Osteoblast (primary cell): ENCODE measurements at regions not wholly inside any gene's neighbourhood (a gene's known extent, or its start where the extent isn't known, plus 50 kb on each side); places are given as distances from the start of the nearest gene placed in this dataset.

Experiments
- DNase-seq: peaks from one replicate; pipeline ENCODE4 v3.0.0; 2011; ENCODE audit warnings: low spot score, mixed read lengths; ENCODE audit not compliant: insufficient read length; ENCODE audit errors: missing footprints
- H2AFZ ChIP-seq: 2 replicates; pipeline ENCODE4 v1.6.0; 2011; ENCODE audit warnings: mild to moderate bottlenecking, low read length
- H3K27ac ChIP-seq: 2 replicates; pipeline ENCODE4 v1.5.1; 2011; ENCODE audit warnings: mild to moderate bottlenecking, low read depth, low read length, moderate library complexity
- H3K27me3 ChIP-seq: 2 replicates; pipeline ENCODE4 v1.6.0; 2012; ENCODE audit warnings: mild to moderate bottlenecking, control low read depth, inconsistent platforms, low read length, moderate library complexity; ENCODE audit not compliant: insufficient read depth
- H3K36me3 ChIP-seq: 2 replicates; pipeline ENCODE4 v1.5.1; 2011; ENCODE audit warnings: mild to moderate bottlenecking, low read length, control low read depth, moderate library complexity; ENCODE audit not compliant: insufficient read depth
- H3K4me1 ChIP-seq: 2 replicates; pipeline ENCODE4 v1.5.1; 2011; ENCODE audit warnings: mild to moderate bottlenecking, low read length, control low read depth, moderate library complexity; ENCODE audit not compliant: insufficient read depth
- H3K4me2 ChIP-seq: 2 replicates; pipeline ENCODE4 v1.6.0; 2011; ENCODE audit warnings: mild to moderate bottlenecking, low read length; ENCODE audit not compliant: insufficient read depth
- H3K4me3 ChIP-seq: fragments of 200-600 bp; sonication (generic); 3 replicates; pipeline ENCODE4 v1.5.1; 2012; ENCODE audit warnings: mild to moderate bottlenecking, low read length, inconsistent platforms; ENCODE audit not compliant: insufficient read depth
- H3K79me2 ChIP-seq: 2 replicates; pipeline ENCODE4 v1.6.0; 2012; ENCODE audit warnings: mild to moderate bottlenecking, low read length, control low read depth, inconsistent platforms; ENCODE audit not compliant: insufficient read depth
- H3K9me3 ChIP-seq: 2 replicates; pipeline ENCODE4 v1.5.1; 2011; ENCODE audit warnings: low read depth, low read length, control low read depth
- H4K20me1 ChIP-seq: 2 replicates; pipeline ENCODE4 v1.6.0; 2012; ENCODE audit warnings: mild to moderate bottlenecking, low read length, control low read depth; ENCODE audit not compliant: insufficient read depth
- CTCF ChIP-seq: IDR thresholded peaks from 2 replicates; pipeline ENCODE4 v1.5.1; 2011; ENCODE audit warnings: mild to moderate bottlenecking, low read depth, low read length, moderate library complexity; ENCODE audit errors: extremely low read depth

GRCh38 chr18:40453903-40454302 is 1501.1 kb upstream of the PIK3C3 start:
- Histone ChIP-seq H3K36me3 (no peaks in the 10 kb centered on the region), H3K79me2 (no peaks in the 10 kb centered on the region), H3K4me3 (no peak overlapping the region), H3K27ac (no peak overlapping the region), H3K4me1 (no peaks in the 10 kb centered on the region), H3K27me3 (no peaks in the 10 kb centered on the region), H2AFZ (no peak overlapping the region), H3K9me3 (no peaks in the 10 kb centered on the region), H3K4me2 (no peak overlapping the region), H4K20me1 (no peaks in the 10 kb centered on the region)
- DNase-seq = no peak
- no peak for TF ChIP-seq CTCF

DNA sequence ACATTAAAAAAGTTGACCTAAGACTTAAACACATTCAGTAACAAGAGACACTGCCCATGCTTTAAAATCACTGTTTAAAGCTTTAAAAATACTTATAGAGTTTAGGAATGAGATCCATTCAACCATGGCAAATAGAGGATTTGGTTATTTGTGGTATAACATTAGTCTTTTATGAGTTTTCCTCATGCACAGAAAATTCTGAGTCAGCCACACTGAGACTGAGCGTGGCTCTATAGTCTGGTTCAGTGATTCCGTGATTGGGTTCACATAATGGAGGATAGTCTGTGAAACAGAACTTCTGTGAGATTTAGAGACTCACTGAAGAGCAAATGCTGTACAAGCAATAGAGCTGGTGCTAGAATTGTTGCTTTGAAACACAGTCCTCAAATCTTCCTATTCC is 1502.4 kb upstream of the PIK3C3 start:
- no peaks in the 10 kb centered on the region for H4K20me1 ChIP-seq
- no peaks in the 10 kb centered on the region for H3K36me3 ChIP-seq
- no peaks in the 10 kb centered on the region for H3K9me3 ChIP-seq
- no peaks in the 10 kb centered on the region for H3K79me2 ChIP-seq
- H3K4me3 ChIP-seq = no peak overlapping the region
- DNase-seq = no peak
- TF ChIP-seq CTCF = no peak
- no peaks in the 10 kb centered on the region for H3K4me1 ChIP-seq
- no peaks in the 10 kb centered on the region for H3K27me3 ChIP-seq
- no peak overlapping the region for H2AFZ ChIP-seq
- H3K27ac ChIP-seq = no peak overlapping the region
- H3K4me2 ChIP-seq = no peak overlapping the region

DNA sequence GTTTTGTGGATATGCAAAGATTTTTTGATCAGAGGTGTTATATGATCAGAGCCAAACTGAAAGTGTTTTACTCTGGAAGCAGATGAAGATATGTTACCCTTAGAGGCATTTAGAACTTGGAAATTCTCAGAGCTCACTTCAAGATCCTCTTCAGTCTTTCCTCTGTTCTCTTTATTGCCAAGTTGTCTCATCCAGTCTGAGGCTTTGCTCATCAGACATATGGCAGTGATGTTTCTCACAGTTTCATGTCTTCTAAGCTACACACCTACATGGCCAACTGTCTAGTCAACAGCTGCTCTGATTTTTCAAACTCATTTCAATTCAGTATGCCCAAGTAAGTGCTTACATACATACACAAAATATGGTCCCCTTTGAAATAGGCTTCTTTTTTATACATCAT is 1504.3 kb upstream of the PIK3C3 start:
- H3K27ac ChIP-seq = no peak overlapping the region
- TF ChIP-seq CTCF = no peak
- H2AFZ ChIP-seq = no peak overlapping the region
- no peak for DNase-seq
- no peak overlapping the region for H3K4me2 ChIP-seq
- H3K36me3 ChIP-seq = no peaks in the 10 kb centered on the region
- no peaks in the 10 kb centered on the region for H3K27me3 ChIP-seq
- no peaks in the 10 kb centered on the region for H4K20me1 ChIP-seq
- H3K79me2 ChIP-seq = no peaks in the 10 kb centered on the region
- H3K9me3 ChIP-seq = no peaks in the 10 kb centered on the region
- no peak overlapping the region for H3K4me3 ChIP-seq
- no peaks in the 10 kb centered on the region for H3K4me1 ChIP-seq

- H3K36me3 ChIP-seq = no peaks in the 10 kb centered on the region
- H3K27ac ChIP-seq = no peak overlapping the region
- no peaks in the 10 kb centered on the region for H4K20me1 ChIP-seq
- no peak overlapping the region for H3K4me3 ChIP-seq
- no peaks in the 10 kb centered on the region for H3K4me1 ChIP-seq
- H3K9me3 ChIP-seq = no peaks in the 10 kb centered on the region
- no peak for DNase-seq
- H3K79me2 ChIP-seq = no peaks in the 10 kb centered on the region
- H2AFZ ChIP-seq = no peak overlapping the region
- TF ChIP-seq CTCF = no peak
- no peaks in the 10 kb centered on the region for H3K27me3 ChIP-seq
- H3K4me2 ChIP-seq = no peak overlapping the region
These were observed 1507.2 kb upstream of the PIK3C3 start for GRCh38 chr18:40447820-40448219.
